GM18507 (cell line): ENCODE measurements at regions not wholly inside any gene's neighbourhood (a gene's known extent, or its start where the extent isn't known, plus 50 kb on each side); places are given as distances from the start of the nearest gene placed in this dataset.
"Not testable (repeated sequence)": the region's sequence is repeated elsewhere in the genome, so short reads cannot be mapped to it uniquely, and the experiment has no call there.

ENCODE experiments used
- DNase-seq: peaks from one replicate; pipeline ENCODE4 v3.0.0; 2011; ENCODE audit warnings: low read depth; ENCODE audit not compliant: insufficient read length; ENCODE audit errors: extremely low spot score
- FAIRE-seq: peaks from 2 replicates; lab custom pipeline; 2011; peaks lifted over from hg19 to GRCh38; lab: Jason Lieb, UNC

- no peak for DNase-seq
- FAIRE-seq: no peak
These were observed 338.8 kb upstream of the TMEM132C start for GRCh38 chr12:127928178-127928577.

- FAIRE-seq: no peak
- DNase-seq: no peak
These were observed 338.1 kb upstream of the TMEM132C start for GRCh38 chr12:127928615-127929571.

GRCh38 chr12:127930122-127930521 lies 336.8 kb upstream of the TMEM132C start:
- DNase-seq: no peak
- FAIRE-seq: no peak

GRCh38 chr12:127934409-127934808 lies 332.6 kb upstream of the TMEM132C start:
- FAIRE-seq: no peak
- no peak for DNase-seq

- DNase-seq: no peak
- no peak for FAIRE-seq
These were observed 330.5 kb upstream of the TMEM132C start for GRCh38 chr12:127936463-127936862.

- no peak for DNase-seq
- FAIRE-seq: no peak
These were observed 325.6 kb upstream of the TMEM132C start for GRCh38 chr12:127941332-127941731.

GRCh38 chr12:127942981-127943380 lies 324.0 kb upstream of the TMEM132C start:
- FAIRE-seq: no peak
- no peak for DNase-seq

GRCh38 chr12:127943481-127944210 lies 323.3 kb upstream of the TMEM132C start:
- DNase-seq: no peak
- no peak for FAIRE-seq

GRCh38 chr12:127944211-127944899 lies 322.6 kb upstream of the TMEM132C start:
- DNase-seq: no peak
- FAIRE-seq: no peak

- FAIRE-seq (no peak), DNase-seq (no peak)
These were observed 309.8 kb upstream of the TMEM132C start for GRCh38 chr12:127957001-127957660.

GRCh38 chr12:127962303-127962702 lies 304.7 kb upstream of the TMEM132C start:
- DNase-seq (no peak), FAIRE-seq (no peak)

- FAIRE-seq: no peak
- DNase-seq: no peak
These were observed 303.0 kb upstream of the TMEM132C start for GRCh38 chr12:127963933-127964332.

GRCh38 chr12:127964717-127965116 lies 302.3 kb upstream of the TMEM132C start:
- FAIRE-seq (no peak), DNase-seq (no peak)

GRCh38 chr12:127966331-127966730 lies 300.6 kb upstream of the TMEM132C start:
- no peak for DNase-seq

GRCh38 chr12:127970491-127970890 lies 296.5 kb upstream of the TMEM132C start:
- DNase-seq (no peak), FAIRE-seq (no peak)

More at GRCh38 chr12:127966331-127966730, 300.6 kb upstream of the TMEM132C start:
- no peak for FAIRE-seq

- FAIRE-seq (no peak), DNase-seq (no peak)
These were observed 286.4 kb upstream of the TMEM132C start for GRCh38 chr12:127980585-127980984.

- FAIRE-seq: no peak
- DNase-seq: no peak
These were observed 285.1 kb upstream of the TMEM132C start for GRCh38 chr12:127981875-127982274.

GRCh38 chr12:127983213-127983791 lies 283.7 kb upstream of the TMEM132C start:
- FAIRE-seq, DNase-seq: not testable (repeated sequence)

GRCh38 chr12:127984386-127985055 lies 282.4 kb upstream of the TMEM132C start:
- FAIRE-seq (no peak), DNase-seq (no peak)
